GM19043 (cell line): ENCODE measurements at regions not wholly inside any gene's neighbourhood (a gene's known extent, or its start where the extent isn't known, plus 50 kb on each side); places are given as distances from the start of the nearest gene placed in this dataset.
"Not testable (repeated sequence)": the region's sequence is repeated elsewhere in the genome, so short reads cannot be mapped to it uniquely, and the experiment has no call there.

Source experiments
- ATAC-seq: cut with Tn5 transposase; IDR thresholded peaks from one replicate; pipeline ENCODE4 v1.9.1; 2021; ENCODE audit warnings: low read depth; ENCODE audit not compliant: unreplicated experiment

GRCh38 chr16:29126057-29126494 lies 141.2 kb downstream of the LAT start:
- ATAC-seq, result no peak

DNA sequence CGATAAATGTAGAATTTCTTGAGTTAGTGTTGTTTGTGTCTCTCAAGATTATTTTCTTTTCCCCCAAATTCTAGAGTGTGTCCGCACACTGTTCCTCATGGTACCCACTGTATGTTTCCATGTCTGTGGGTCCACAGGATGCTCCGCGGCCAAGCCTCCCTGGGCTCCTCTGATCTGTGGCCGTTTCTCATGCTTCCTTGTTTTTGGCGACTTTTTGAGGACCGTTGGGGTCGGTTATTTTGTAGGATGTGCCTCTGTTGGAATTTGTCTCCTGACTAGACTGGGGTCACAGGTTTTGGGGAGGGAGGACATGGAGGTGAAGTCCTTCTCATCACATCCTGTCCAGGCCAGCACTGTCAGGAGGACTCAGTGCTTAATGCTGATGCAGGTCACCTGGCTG lies 140.0 kb downstream of the LAT start:
- ATAC-seq, result no peak

DNA sequence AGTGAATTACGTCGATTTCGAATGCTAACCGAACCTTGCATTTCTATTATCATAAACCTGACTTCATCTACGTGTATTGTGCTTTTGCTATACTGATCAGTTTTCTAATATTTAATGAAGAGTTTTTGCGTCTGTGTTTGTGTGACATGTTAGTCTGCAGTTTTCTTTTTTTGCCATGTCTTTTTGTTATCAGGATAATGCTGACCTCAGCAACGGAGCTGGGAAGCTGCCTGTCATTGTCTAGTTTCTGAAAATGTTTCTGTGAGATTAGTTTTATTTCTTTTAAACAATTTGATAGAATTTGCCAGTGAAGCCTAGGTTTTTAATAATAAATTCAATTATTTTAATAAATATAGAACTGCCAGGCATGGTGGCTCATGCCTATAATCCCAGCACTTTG lies 139.3 kb downstream of the LAT start:
- ATAC-seq, result not testable (repeated sequence)

DNA sequence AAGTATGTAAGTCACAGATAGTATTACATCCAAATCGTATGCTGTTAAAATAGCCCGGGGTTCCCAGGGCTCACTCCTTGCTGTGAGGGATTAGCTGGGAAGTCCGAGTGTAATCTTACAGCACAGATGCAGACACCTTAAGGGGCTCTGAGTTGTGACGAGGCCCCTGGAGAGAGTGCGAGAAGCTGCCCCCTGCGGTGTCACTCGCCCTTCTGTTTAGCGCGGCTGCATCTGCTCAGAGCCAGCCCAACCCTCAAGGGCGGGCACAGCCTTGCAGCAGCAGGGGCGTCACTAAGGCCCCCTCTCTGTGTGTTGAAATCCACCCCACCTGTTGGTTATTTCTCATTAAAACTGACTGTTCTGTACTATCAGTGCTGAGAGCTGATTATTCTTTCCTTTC lies 135.8 kb downstream of the LAT start:
- not testable (repeated sequence) for ATAC-seq

GRCh38 chr16:29118301-29118957 lies 133.6 kb downstream of the LAT start:
- ATAC-seq, result not testable (repeated sequence)

- no peak for ATAC-seq
These were observed 132.8 kb downstream of the LAT start for GRCh38 chr16:29117631-29118030.

GRCh38 chr16:29116980-29117379 lies 132.1 kb downstream of the LAT start:
- ATAC-seq, result no peak

- ATAC-seq, result not testable (repeated sequence)
These were observed 131.4 kb downstream of the LAT start for GRCh38 chr16:29116207-29116606.

DNA sequence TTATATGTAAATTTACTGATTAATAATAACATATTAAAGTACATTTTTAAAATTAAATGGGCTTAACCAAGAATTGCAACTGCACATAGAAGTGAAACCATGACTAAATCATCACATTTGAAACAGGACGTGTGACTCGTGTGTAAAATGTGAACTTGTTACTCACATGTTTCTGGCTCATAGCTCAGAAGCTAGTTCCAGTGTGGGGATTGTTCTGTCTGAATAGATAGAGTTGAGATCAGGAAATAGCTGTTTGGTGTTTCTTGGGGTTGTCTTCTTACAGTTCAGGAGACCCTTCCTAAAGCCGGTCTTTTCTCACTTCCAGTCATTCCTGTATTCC lies 130.9 kb downstream of the LAT start:
- not testable (repeated sequence) for ATAC-seq

GRCh38 chr16:29114989-29115801 lies 130.3 kb downstream of the LAT start:
- not testable (repeated sequence) for ATAC-seq

- no peak for ATAC-seq
These were observed 129.7 kb downstream of the LAT start for GRCh38 chr16:29114574-29114973.

DNA sequence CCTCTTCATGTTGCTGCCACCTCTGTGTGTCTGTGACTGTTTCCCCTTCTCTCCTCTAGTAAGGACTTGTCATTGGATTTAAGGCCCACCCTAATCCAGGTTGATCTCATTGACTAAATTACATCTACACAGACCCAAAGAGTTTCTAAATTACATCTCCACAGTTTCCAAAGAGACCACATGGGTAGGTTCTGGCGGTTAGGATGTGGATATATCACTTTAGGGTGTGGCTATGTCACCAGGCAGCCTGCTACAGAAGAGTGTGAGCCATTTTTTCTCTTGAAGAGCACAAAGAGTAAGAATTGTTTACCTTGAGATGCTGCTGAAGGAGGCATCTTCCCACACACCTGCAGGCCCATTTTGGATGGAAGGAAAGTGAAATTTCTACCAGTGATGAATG lies 128.6 kb downstream of the LAT start:
- not testable (repeated sequence) for ATAC-seq

DNA sequence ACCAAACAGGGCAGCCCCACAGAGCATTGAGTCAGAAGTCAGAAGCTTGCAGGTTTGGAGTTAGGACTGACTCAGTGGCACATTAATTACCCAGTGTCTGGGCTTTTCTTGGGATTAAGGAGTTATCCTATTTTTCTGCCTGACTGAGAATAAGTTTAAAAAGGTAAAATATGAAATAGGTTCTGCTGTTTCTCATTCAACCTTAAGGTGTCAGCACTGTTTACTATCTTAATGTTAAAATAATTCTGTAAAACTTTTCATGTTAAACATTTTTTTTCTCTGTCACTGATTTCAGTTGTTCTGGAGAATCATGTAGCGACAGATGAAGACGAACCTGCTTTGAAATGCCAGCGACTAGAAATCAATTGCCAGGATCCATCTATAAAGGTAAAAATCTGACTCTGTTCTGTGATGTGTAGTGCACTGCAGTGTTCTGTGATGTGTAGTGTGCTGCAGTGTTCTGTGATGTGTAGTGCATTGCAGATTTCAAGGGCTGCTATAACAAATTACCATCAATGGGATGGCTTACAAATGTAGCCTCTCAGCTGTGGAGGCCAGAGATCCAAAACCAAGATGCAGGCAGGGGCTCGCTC lies 128.0 kb downstream of the LAT start:
- no peak for ATAC-seq

DNA sequence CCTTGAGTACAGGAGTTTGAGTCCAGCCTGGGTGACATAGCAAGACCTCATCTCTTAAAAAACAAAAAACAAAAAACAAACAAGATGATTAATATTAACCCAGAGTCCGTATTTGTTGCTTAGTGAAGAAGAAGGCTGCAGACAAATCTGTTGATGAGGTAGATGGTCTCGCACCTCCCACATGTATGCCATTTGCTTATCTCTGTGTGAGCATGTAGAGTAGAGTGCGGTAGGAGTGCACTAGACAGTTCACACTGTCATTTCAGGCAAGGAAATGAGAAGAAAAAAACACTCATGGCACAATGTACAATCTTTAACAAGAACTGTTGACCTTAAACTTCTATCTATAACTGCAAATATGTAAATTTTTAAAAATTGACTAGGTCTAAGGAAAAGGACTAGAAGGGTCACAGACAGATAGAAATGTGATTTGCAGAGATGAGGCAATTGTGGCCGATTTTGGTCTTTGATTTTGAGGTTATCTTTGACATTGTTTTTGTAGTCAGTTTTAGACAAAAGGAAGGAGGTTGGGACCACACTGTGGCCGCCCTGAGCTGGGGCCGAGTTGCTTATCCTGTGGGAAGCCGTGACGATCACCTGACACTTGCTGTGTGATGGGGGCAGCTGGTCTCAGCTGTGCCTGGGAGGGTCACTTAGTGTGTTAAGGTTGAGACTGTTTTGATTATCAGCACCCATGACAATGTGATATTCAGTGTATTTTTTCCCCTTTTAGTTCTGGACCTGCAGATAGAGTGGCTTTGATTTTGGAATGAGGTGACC lies 127.2 kb downstream of the LAT start:
- not testable (repeated sequence) for ATAC-seq

- ATAC-seq, result no peak
These were observed 126.6 kb downstream of the LAT start for GRCh38 chr16:29111421-29111820.

GRCh38 chr16:29108625-29109169 lies 123.8 kb downstream of the LAT start:
- ATAC-seq, result not testable (repeated sequence)

DNA sequence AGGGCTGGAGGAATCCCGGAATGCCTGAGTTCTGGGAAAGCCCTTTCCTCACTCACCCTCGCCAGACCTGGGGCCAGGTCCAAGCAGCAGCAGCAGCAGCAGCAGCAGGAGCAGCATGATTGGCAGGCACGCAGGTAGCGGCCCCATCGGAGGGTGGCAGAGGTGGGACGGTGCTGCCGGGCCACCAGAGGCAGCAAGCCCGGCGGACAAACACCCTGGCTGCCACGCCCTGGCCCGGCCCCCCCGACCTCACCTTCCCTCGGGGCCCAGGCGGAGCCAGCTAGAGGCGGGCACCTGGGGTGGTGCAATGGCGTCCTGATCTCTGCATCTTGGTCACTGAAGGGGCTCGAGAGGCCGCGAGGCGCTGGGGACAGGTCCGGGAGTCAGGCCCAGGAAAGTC lies 122.4 kb downstream of the LAT start:
- ATAC-seq, result no peak

- not testable (repeated sequence) for ATAC-seq
These were observed 121.5 kb downstream of the LAT start for GRCh38 chr16:29106259-29106908.

DNA sequence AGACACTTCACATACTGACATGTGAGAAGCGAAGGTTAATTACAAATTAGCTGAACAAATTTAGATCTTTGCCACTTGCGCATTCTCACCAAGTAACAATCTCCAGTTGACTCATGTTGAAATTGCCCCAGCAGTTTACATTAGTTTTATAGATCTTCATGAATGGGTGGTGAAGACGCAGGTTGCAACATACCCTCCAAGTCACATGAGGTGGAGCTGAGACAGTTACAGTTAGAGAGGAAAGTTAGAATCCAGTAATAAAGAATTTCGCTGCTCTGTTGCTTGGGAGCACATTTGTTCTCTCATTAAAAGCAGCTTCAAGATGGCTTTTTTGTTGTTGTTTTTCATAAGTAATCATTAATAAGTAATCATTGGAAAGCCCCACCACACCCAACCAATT lies 119.7 kb downstream of the LAT start:
- not testable (repeated sequence) for ATAC-seq

DNA sequence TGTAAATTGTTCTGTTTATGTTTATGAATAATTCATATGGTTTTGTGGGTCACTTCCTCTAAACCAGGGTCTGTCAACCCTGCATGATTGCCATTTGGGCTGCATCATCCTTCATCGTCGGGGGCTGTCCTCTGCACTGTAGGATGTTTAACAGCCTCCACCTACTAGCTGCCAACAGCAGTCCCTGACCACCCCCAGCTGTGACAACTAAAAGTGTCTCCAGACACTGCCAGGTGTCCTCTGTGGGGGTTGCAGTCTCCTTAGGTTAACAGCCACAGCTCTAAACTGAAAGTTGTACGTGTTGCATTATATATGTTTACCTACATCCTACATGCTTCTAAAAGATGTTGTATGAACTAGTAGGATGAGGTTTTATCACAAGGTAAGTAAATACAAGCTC lies 113.1 kb downstream of the LAT start:
- ATAC-seq, result not testable (repeated sequence)
